Stimulated activated CD4-positive, alpha-beta T cell treated with anti-CD3 and anti-CD28 coated beads, TNF-alpha, amount 100 ng/mL, for 48 hours (primary cell): ENCODE measurements at regions not wholly inside any gene's neighbourhood (a gene's known extent, or its start where the extent isn't known, plus 50 kb on each side); places are given as distances from the start of the nearest gene placed in this dataset.
"Not testable (repeated sequence)": the region's sequence is repeated elsewhere in the genome, so short reads cannot be mapped to it uniquely, and the experiment has no call there.

ENCODE experiments used
- DNase-seq, 3 donors: peaks; one replicate each; pipeline ENCODE4 v3.0.0-alpha.2; 2020; ENCODE audit warnings: low read depth in 3 of 3

- not testable (repeated sequence) for DNase-seq
Measured at GRCh38 chr16:29258946-29259634, 147.4 kb downstream of the NPIPB11 start.

GRCh38 chr16:29257419-29258336 lies 148.8 kb downstream of the NPIPB11 start:
- DNase-seq = not testable (repeated sequence)

GRCh38 chr16:29256501-29256981 lies 150.0 kb downstream of the NPIPB11 start:
- no peak for DNase-seq

- DNase-seq = not testable (repeated sequence)
Measured at GRCh38 chr16:29255957-29256356, 150.6 kb downstream of the NPIPB11 start.

GRCh38 chr16:29255496-29255796 lies 151.1 kb downstream of the NPIPB11 start:
- DNase-seq = not testable (repeated sequence)

- DNase-seq = no peak
Measured at GRCh38 chr16:29254676-29255495, 151.6 kb downstream of the NPIPB11 start.

GRCh38 chr16:29253716-29254590 lies 152.6 kb downstream of the NPIPB11 start:
- not testable (repeated sequence) for DNase-seq

- DNase-seq = not testable (repeated sequence)
Measured at GRCh38 chr16:29253066-29253590, 153.4 kb downstream of the NPIPB11 start.

- DNase-seq = not testable (repeated sequence)
Measured at GRCh38 chr16:29252311-29252710, 154.2 kb downstream of the NPIPB11 start.

- not testable (repeated sequence) for DNase-seq
Measured at GRCh38 chr16:29251571-29252011, 154.9 kb downstream of the NPIPB11 start.

- DNase-seq = not testable (repeated sequence)
Measured at GRCh38 chr16:29250923-29251434, 155.5 kb downstream of the NPIPB11 start.

- not testable (repeated sequence) for DNase-seq
Measured at GRCh38 chr16:29250469-29250868, 156.0 kb downstream of the NPIPB11 start.

- DNase-seq = not testable (repeated sequence)
Measured at GRCh38 chr16:29248940-29249318, 157.6 kb downstream of the NPIPB11 start.

- DNase-seq = not testable (repeated sequence)
Measured at GRCh38 chr16:29248306-29248939, 158.1 kb downstream of the NPIPB11 start.

GRCh38 chr16:29246091-29246490 lies 160.4 kb downstream of the NPIPB11 start:
- not testable (repeated sequence) for DNase-seq

GRCh38 chr16:29237971-29238370 lies 168.5 kb downstream of the NPIPB11 start:
- DNase-seq = no peak

- not testable (repeated sequence) for DNase-seq
Measured at GRCh38 chr16:29237495-29237894, 169.0 kb downstream of the NPIPB11 start.

- not testable (repeated sequence) for DNase-seq
Measured at GRCh38 chr16:29237023-29237422, 169.5 kb downstream of the NPIPB11 start.

- not testable (repeated sequence) for DNase-seq
Measured at GRCh38 chr16:29235836-29236370, 170.6 kb downstream of the NPIPB11 start.
